HG02938 (cell line): ENCODE measurements at regions not wholly inside any gene's neighbourhood (a gene's known extent, or its start where the extent isn't known, plus 50 kb on each side); places are given as distances from the start of the nearest gene placed in this dataset.
A peak's percentile ranks its signal among the peaks of the same experiment; 100 is the strongest.
"Not testable (repeated sequence)": the region's sequence is repeated elsewhere in the genome, so short reads cannot be mapped to it uniquely, and the experiment has no call there.

Experiments
- ATAC-seq: cut with Tn5 transposase; IDR thresholded peaks from one replicate; pipeline ENCODE4 v1.9.1; 2021; ENCODE audit warnings: mild to moderate bottlenecking, moderate library complexity; ENCODE audit not compliant: unreplicated experiment

GRCh38 chr6:153437193-153437592, 306.1 kb upstream of the RGS17 start:
- ATAC-seq: no peak

- no peak for ATAC-seq
Measured at GRCh38 chr6:153436351-153436750, 305.3 kb upstream of the RGS17 start.

GRCh38 chr6:153435787-153436186, 304.7 kb upstream of the RGS17 start:
- no peak for ATAC-seq

- ATAC-seq: no peak
Measured at GRCh38 chr6:153425536-153425935, 294.5 kb upstream of the RGS17 start.

- ATAC-seq: no peak
Measured at GRCh38 chr6:153424719-153425400, 293.8 kb upstream of the RGS17 start.

- no peak for ATAC-seq
Measured at GRCh38 chr6:153412519-153412918, 281.4 kb upstream of the RGS17 start.

GRCh38 chr6:153411070-153411648, 280.1 kb upstream of the RGS17 start:
- ATAC-seq: no peak

GRCh38 chr6:153405931-153406330, 274.8 kb upstream of the RGS17 start:
- no peak for ATAC-seq

GRCh38 chr6:153401751-153402150, 270.7 kb upstream of the RGS17 start:
- no peak for ATAC-seq

- no peak for ATAC-seq
Measured at GRCh38 chr6:153392156-153392555, 261.1 kb upstream of the RGS17 start.

GRCh38 chr6:153373869-153374268, 242.8 kb upstream of the RGS17 start:
- ATAC-seq: no peak

GRCh38 chr6:153368131-153368530, 237.0 kb upstream of the RGS17 start:
- no peak for ATAC-seq

GRCh38 chr6:153367021-153367420, 235.9 kb upstream of the RGS17 start:
- ATAC-seq: no peak

GRCh38 chr6:153357391-153357790, 226.3 kb upstream of the RGS17 start:
- ATAC-seq: no peak

GRCh38 chr6:153340568-153340967, 209.5 kb upstream of the RGS17 start:
- no peak for ATAC-seq

GRCh38 chr6:153334121-153334520, 203.0 kb upstream of the RGS17 start:
- no peak for ATAC-seq

GRCh38 chr6:153331221-153331620, 200.1 kb upstream of the RGS17 start:
- ATAC-seq: not testable (repeated sequence)

- ATAC-seq: no peak
Measured at GRCh38 chr6:153328194-153328593, 197.1 kb upstream of the RGS17 start.

- no peak for ATAC-seq
Measured at GRCh38 chr6:153325661-153326060, 194.6 kb upstream of the RGS17 start.

GRCh38 chr6:153312634-153313033, 181.6 kb upstream of the RGS17 start:
- peak; percentile 47 for ATAC-seq

- no peak for ATAC-seq
Measured at GRCh38 chr6:153309651-153310050, 178.6 kb upstream of the RGS17 start.

GRCh38 chr6:153302133-153302532, 171.1 kb upstream of the RGS17 start:
- no peak for ATAC-seq

- ATAC-seq: peak; percentile 87
Measured at GRCh38 chr6:153301602-153302001, 170.5 kb upstream of the RGS17 start.
